GM18951 (cell line): ENCODE measurements at regions not wholly inside any gene's neighbourhood (a gene's known extent, or its start where the extent isn't known, plus 50 kb on each side); places are given as distances from the start of the nearest gene placed in this dataset.

Experiments used
- POLR2A ChIP-seq: IDR thresholded peaks from 4 replicates; pipeline ENCODE4 v1.6.1; 2011; ENCODE audit warnings: mild to moderate bottlenecking; ENCODE audit not compliant: insufficient read length, insufficient read depth; ENCODE audit errors: extremely low read depth
- in situ Hi-C: fragments of 300-500 bp; cut with MboI; formaldehyde crosslinking; loops from one replicate; pipeline ENCODE4 v1.12.0; 2022; ENCODE audit warnings: low sequenced_read_pairs, mixed read lengths, inconsistent platforms; ENCODE audit not compliant: unreplicated experiment

- peak; percentile 30 for TF ChIP-seq POLR2A
- in situ Hi-C loops: no loop called here
Observed at GRCh38 chr12:93167841-93168492, 209.8 kb upstream of the NUDT4 start.

DNA sequence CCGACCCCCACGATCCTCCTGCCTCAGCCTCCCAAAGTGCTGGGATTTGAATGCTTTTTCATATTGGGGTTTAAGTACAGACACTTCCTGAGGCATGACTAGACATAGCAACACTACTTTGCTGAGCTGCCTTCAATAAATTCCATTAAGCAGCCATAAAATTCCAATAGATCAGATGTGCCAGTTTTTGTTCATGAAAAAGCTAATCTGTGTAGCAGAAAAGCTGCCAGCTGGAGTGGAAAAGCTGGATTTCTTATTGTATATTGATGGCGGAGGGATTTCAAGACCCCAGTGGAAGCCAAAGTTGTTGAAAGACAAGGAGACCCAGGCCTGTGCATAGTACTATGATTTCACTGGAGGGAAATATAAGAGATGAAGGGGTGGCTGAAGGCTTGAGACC lies 209.0 kb upstream of the NUDT4 start:
- in situ Hi-C loops: no loop called here
- TF ChIP-seq POLR2A: no peak

DNA sequence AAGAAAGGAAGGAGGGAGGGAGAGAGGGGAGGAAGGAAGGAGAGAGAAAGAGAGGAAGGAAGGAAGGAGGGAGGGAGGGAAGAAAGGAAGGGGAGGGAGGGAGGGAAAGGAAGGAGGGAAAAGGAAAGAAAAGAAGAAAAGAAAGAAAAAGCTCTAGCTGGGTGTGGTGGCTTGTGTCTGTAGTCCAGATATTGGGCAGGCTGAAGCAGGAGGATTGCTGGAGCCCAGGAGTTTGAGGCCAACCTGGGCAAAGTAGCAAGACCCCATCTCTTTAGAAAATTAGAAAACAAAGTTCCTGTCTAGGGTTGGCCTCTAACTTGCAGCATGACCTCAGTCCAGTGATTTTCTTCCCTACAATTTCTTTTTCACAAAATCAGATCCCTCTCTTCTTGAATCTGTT lies 208.2 kb upstream of the NUDT4 start:
- TF ChIP-seq POLR2A: no peak
- in situ Hi-C loops: no loop called here

DNA sequence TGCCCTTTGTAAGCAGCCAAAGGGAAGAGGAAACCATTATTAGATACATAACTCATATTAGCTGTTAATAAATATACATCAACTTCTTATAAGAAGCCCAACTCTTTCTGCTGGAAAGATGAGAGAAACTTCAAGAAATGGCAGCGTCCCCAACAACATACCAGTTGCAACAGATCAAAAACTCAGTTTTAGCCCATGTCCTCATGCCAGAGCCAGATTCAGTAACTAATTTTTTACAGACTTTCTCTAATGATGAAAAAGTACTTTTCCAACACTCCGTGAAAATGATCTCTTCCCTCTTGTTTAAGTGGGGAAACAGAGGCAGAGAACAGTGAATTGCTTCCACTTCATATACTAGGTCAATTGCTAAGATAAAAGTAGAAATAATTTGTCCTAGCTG lies 206.8 kb upstream of the NUDT4 start:
- TF ChIP-seq POLR2A: no peak

GRCh38 chr12:93173178-93173957 lies 204.4 kb upstream of the NUDT4 start:
- no peak for TF ChIP-seq POLR2A
- in situ Hi-C loops: no loop called here

More for the DNA sequence above, 206.8 kb upstream of the NUDT4 start:
- in situ Hi-C loops: no loop called here

GRCh38 chr12:93174048-93174447 lies 203.7 kb upstream of the NUDT4 start:
- TF ChIP-seq POLR2A: no peak
- in situ Hi-C loops: no loop called here

- in situ Hi-C loops: no loop called here
- no peak for TF ChIP-seq POLR2A
Observed at GRCh38 chr12:93174473-93174872, 203.3 kb upstream of the NUDT4 start.

- in situ Hi-C loops: no loop called here
- TF ChIP-seq POLR2A: no peak
Observed at GRCh38 chr12:93176165-93176564, 201.6 kb upstream of the NUDT4 start.

DNA sequence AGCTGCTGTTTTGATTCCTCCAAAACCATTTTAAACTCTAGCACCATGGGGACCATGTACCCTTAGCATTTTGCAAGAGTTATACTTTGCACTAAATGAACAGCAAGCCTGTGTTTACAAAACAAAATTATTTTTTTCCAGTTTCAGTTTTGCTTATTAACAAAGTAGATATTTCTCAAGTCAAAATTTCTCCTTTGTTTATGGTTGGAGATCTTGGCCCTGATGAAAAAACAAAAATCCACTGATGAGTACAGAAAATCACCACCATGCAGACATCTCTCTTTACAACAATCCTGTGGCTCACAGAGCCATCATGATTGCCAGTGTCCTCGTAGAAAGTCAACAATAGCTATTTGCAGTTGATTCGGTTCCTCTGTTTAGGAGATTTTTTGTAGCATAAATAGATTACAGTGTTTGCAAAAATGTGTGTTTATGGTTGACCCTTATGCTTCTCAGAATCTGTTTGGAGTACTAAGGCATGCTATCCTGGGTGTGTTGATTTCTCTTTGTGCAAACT lies 201.1 kb upstream of the NUDT4 start:
- in situ Hi-C loops: no loop called here
- TF ChIP-seq POLR2A: no peak

- in situ Hi-C loops: no loop called here
- TF ChIP-seq POLR2A: no peak
Observed at GRCh38 chr12:93177208-93178153, 200.2 kb upstream of the NUDT4 start.

GRCh38 chr12:93178154-93178878 lies 199.4 kb upstream of the NUDT4 start:
- in situ Hi-C loops: no loop called here
- no peak for TF ChIP-seq POLR2A

GRCh38 chr12:93179792-93180191 lies 197.9 kb upstream of the NUDT4 start:
- no peak for TF ChIP-seq POLR2A
- in situ Hi-C loops: no loop called here

DNA sequence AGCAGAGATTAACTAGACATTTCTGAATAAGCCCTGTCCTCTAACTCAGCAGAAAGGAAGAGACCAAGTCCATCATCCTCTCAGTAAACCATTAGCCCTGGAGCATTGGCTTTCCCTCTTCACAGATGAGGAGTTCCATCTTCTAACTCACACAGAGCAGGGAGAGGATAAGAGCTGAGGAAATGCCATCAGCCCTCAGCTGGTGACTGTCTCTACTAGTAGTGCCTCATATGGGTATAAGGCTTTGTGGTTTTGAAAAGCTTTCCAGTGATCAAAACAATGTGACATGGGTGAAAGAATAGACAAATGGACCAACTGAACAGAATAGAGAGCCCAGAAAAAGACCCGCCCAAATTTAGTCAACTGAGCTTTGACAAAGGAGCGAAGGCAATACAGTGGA lies 197.2 kb upstream of the NUDT4 start:
- in situ Hi-C loops: no loop called here
- no peak for TF ChIP-seq POLR2A

- TF ChIP-seq POLR2A: no peak
- in situ Hi-C loops: no loop called here
Observed at GRCh38 chr12:93181409-93181965, 196.2 kb upstream of the NUDT4 start.
